ENCODE measurements at regions not wholly inside any gene's neighbourhood (a gene's known extent, or its start where the extent isn't known, plus 50 kb on each side); places are given as distances from the start of the nearest gene placed in this dataset.

GRCh38 chr12:91454179-91454578 is 271.6 kb upstream of the DCN start:
- TF ChIP-seq, protein P1, sequence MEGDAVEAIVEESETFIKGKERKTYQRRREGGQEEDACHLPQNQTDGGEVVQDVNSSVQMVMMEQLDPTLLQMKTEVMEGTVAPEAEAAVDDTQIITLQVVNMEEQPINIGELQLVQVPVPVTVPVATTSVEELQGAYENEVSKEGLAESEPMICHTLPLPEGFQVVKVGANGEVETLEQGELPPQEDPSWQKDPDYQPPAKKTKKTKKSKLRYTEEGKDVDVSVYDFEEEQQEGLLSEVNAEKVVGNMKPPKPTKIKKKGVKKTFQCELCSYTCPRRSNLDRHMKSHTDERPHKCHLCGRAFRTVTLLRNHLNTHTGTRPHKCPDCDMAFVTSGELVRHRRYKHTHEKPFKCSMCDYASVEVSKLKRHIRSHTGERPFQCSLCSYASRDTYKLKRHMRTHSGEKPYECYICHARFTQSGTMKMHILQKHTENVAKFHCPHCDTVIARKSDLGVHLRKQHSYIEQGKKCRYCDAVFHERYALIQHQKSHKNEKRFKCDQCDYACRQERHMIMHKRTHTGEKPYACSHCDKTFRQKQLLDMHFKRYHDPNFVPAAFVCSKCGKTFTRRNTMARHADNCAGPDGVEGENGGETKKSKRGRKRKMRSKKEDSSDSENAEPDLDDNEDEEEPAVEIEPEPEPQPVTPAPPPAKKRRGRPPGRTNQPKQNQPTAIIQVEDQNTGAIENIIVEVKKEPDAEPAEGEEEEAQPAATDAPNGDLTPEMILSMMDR (IDR thresholded peaks at IDR 0.05; ENCODE audit: insufficient read depth, low read length, poor library complexity, severe bottlenecking): no peak
- no peak for TF ChIP-seq EZH2phosphoT487 (conservative IDR thresholded peaks at IDR 0.05; ENCODE audit: low read length)

All from SU-DHL-6 (cell line).